ENCODE measurements at regions not wholly inside any gene's neighbourhood (a gene's known extent, or its start where the extent isn't known, plus 50 kb on each side); places are given as distances from the start of the nearest gene placed in this dataset.

DNA sequence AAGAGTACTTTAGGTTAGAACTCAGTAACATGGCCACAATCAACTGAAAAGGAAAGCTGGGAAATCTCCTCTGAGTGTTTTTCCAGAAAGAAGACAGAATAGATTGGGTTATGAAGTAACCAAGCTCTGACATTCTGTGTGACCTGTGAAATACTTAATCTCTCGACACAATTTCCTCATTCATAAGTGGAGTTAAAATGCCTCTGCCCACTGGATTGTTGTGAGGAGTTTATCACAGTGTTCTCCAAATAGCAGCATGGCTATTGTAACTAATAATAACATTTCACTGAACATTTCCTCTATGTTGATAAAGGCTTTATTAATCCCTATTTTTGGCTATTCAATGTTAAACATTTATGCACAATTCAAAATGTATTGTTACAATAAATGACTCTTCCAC is 311.0 kb downstream of the GABRB2 start:
- DNase-seq: no peak

DNA sequence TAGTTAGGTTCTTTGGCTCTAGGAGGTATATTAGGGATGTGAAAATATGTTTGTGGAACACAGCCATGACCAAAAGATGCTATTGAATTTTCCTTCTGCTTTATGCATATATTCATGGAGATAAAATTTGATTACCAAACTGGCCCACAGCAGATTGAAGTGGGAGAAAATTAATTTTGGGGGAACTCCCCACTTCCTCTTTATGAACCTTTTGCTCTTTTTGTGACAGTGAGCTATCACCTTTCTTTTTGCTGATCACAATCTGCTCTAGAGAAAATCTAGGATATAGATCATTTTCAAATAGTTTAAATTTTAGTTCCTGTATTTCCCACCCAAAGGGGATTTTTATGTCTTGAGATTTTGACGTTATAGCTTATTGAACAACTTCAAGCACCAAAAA is 313.0 kb downstream of the GABRB2 start:
- no peak for DNase-seq

DNA sequence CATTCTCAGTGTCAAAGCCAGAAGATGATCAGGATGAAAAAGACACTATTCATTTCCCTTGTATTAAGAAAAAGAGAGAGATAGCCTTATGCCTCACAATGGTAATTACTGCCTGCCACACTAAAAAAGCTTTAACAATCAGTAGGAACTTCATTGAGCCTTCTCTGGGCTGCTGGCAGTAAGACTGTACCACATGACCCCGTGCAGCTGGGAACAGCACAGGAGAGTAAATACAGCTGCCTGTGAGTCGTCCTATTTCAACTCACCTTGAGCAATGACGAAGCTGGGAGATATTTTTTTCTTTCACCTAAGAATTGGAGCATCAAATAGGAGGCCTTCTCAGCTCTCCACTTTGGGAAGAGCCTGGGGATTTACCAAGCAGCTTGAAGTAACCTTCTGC is 316.3 kb downstream of the GABRB2 start:
- no peak for DNase-seq

- no peak for DNase-seq
Measured at GRCh38 chr5:161219816-161220215, 326.7 kb downstream of the GABRB2 start.

GRCh38 chr5:161216877-161217276 is 329.6 kb downstream of the GABRB2 start:
- no peak for DNase-seq

- DNase-seq: no peak
Measured at GRCh38 chr5:161212123-161212712, 334.3 kb downstream of the GABRB2 start.

DNA sequence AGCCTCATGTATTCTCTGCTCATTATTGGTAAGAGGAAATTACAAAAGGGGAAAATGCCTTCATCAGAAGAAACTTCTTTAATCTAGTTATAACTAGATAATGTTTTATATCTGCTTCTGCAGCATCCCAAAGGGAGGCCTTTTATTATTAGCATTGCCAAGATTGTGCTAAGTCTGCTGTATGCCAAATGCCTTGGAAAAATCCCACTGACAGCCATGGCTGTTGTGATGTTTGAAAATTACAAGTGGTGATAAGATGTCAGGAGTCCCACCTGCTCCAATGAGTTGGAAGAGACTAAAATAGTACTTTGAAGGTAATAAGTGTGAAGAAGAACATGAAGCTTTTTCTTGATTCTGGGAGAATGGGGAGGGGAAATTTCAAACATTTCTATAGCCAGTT is 345.0 kb downstream of the GABRB2 start:
- no peak for DNase-seq

DNA sequence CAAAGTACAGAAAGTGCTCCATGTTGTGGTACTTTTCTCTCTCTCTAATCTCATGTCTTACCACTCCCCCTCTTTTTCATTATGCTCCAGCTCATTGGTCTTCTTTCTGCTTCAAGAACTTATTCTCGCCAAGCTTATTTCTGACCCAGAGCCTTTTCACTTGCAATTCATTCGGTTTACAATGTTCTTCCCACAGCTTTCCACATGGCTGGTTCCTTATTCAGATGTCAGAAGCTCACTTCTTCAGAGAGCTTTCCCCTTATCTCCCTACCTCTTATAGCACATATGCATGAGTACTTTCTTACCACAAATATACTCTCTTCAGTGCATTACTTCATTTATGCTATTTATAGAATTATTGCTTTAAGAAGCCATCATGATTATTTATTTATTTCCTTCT is 338.8 kb upstream of the ATP10B start:
- no peak for DNase-seq

GRCh38 chr5:161190086-161190485 is 338.1 kb upstream of the ATP10B start:
- DNase-seq: no peak

GRCh38 chr5:161189452-161189851 is 337.4 kb upstream of the ATP10B start:
- DNase-seq: no peak

- no peak for DNase-seq
Measured at GRCh38 chr5:161183559-161183958, 331.5 kb upstream of the ATP10B start.

- no peak for DNase-seq
Measured at GRCh38 chr5:161176221-161176620, 324.2 kb upstream of the ATP10B start.

GRCh38 chr5:161169776-161170175 is 317.8 kb upstream of the ATP10B start:
- no peak for DNase-seq

DNA sequence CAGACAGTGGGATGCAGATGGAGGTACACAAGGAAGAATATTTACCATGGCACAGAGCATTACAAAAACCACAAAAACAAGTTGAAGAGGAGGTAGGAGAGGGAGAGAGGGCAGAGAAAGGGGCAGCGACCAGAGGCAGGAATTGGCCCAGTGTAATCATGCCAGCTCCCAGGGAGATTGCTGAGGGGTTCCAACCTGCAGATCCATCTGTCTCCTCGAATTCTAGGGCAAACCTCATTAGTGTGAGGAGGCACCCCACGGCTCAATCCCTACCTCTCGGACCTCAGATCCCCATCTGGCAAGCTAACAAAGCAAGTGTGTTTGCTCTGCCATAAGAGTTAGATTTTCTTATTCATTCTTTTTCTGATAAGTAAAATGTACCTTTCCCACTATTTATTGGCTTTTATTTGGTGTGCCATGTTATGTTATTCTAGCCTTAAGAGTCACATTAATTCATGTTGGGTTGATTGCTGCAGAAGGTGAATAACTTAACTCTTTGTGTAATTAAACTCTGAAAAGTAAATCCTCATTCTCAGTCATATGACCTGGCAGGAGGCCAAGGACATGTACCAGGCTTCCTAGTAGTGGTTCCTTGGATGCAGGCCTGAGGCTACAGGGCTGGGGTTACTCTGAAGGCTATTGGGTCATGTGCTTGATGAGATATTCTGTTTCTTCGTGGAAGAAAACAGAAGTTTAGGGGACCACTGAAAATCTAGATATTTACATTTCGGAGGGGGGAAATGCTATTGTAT is 315.2 kb upstream of the ATP10B start:
- DNase-seq: peak; percentile 1

GRCh38 chr5:161165998-161166660 is 314.1 kb upstream of the ATP10B start:
- no peak for DNase-seq

DNA sequence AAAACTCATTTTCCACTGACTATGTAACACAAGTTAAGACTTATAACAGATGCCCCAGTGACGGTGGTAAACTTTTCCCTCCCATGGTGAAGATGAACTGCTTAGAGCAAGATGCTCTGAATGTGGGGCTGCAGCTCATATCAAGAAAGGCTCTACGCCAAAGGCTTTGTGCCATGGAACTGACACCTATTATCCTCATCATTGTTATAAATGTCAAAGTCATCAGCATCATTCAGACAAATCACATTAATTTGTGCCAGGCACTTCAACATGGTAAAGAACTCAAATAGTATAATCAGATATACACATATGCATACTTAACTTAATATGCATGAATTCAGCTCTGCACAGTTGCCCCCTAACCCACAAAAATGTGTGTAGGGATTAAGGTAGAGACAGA is 305.9 kb upstream of the ATP10B start:
- no peak for DNase-seq

- no peak for DNase-seq
Measured at GRCh38 chr5:161155451-161155850, 303.4 kb upstream of the ATP10B start.

DNA sequence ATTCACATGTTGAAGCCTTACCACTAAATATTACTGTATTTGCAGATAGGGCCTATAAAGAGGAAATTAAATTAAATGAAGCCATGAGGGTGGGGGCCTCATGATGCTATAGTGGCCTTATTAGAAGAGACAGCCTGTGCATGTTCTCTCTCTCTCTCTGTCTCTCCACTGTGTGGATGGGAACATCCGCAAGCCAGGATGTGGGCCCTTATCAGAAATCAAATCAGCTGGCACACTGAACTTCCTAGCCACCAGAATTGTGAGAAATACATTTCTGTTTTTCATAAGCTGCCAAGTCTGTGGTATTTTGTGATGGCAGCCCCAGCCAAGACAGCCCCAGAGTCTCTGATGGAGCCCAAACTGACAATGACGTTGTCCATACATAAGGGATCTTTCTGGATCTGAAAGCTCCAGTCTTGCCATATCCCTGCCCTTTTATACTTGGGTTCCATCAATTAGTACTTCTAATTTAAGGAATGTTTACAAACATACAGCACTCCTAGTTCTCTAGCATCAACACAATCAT is 300.5 kb upstream of the ATP10B start:
- DNase-seq: no peak

GRCh38 chr5:161150441-161150988 is 298.5 kb upstream of the ATP10B start:
- DNase-seq: no peak

DNA sequence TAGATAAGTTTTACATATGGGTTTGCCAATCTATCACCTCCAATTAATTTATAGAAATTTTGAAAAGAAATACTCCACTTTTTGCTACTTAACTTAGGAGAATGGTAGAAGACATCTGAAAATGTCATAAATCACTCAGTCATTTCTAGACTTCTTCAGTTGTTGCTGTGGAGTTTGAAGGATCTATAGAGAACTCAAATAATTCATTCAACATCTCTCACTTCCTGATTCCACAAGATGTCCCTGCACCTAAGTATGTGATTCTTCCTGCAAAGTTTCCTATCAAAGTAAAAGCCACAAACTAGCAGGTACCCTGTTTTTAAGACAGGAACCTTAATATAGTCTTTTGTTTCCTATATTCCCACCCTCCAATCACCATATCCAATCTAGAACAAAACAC is 297.1 kb upstream of the ATP10B start:
- no peak for DNase-seq

DNA sequence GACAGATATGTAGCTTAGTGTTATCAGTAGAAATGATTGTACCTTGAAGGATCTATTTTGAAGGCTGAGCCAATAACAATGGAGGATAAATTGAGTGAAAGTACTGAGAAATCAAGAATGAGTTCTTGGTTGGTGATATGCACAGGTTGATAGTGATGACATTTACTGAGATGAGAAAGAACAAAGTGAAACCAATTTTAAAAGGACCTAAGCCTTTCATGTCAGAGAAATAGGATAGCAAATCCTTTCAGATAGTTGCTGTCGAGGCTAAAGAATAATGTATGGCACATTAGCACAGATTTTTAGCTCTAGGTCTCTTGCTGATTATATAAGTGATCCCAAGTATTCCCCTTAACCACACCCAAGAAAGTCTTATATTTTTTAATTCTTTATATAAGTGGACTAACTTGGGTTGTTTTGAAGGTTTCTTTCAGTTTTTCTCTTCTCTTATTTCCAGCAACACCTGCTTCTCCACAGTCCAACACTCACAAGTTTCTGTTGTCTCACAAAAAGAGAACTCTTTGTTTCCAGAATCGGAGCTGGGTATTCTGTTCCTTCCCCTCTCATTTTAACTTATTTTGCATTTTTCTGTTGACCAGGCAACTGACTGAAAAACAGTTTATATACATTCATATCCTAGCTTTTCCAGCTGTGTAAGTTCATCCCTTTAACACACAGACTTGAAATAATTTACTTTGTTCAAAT is 286.9 kb upstream of the ATP10B start:
- DNase-seq: no peak

- DNase-seq: no peak
Measured at GRCh38 chr5:161134956-161135355, 282.9 kb upstream of the ATP10B start.

GRCh38 chr5:161134083-161134482 is 282.1 kb upstream of the ATP10B start:
- no peak for DNase-seq

All from hematopoietic multipotent progenitor cell treated with erythropoietin and hydrocortisone succinate and interleukin-3 and kit ligand, for 4 days (in vitro differentiated cells).